IMR-90 (cell line): ENCODE measurements at regions not wholly inside any gene's neighbourhood (a gene's known extent, or its start where the extent isn't known, plus 50 kb on each side); places are given as distances from the start of the nearest gene placed in this dataset.

Experiments used
- ATAC-seq: fragments of 200-7000 bp; cut with Tn5 transposase; 2 replicates; pipeline ENCODE4 v1.9.1; 2020; ENCODE audit warnings: low read depth, mild to moderate bottlenecking, moderate library complexity
- BruUV-seq: library from RNA; stranded (reverse); fragments of 400-500 nt; replicated peaks from 2 replicates; lab custom pipeline; 2021; lab: Mats Ljungman, UMichigan
- CTCF ChIA-PET: fragments of 300-600 bp; formaldehyde crosslinking; extraction: SDS; loops from one replicate; lab custom pipeline; 2021; ENCODE audit warnings: antibody characterized with exemption; lab: Yijun Ruan, JAX
- POLR2A ChIA-PET: fragments of 300-600 bp; sonication (Branson Sonifier 250); formaldehyde crosslinking; loops from one replicate; lab custom pipeline; 2022; ENCODE audit warnings: antibody characterized with exemption; ENCODE audit not compliant: unreplicated experiment; lab: Charles Lee
- DNase-seq: peaks from one replicate; pipeline ENCODE4 v3.0.0; 2013
- H2AFZ ChIP-seq: replicated peaks from 2 replicates; pipeline ENCODE3; 2013; ENCODE audit warnings: low read length, mild to moderate bottlenecking; ENCODE audit not compliant: poor library complexity
- H2AK5ac ChIP-seq: 2 replicates; pipeline ENCODE4 v1.6.1; 2013; ENCODE audit warnings: low read depth, low read length, inconsistent platforms
- H2AK9ac ChIP-seq: replicated peaks from 2 replicates; pipeline ENCODE3; 2013; ENCODE audit warnings: mild to moderate bottlenecking, low read depth, low read length, moderate library complexity; ENCODE audit not compliant: poor library complexity
- H2BK120ac ChIP-seq: 2 replicates; pipeline ENCODE4 v1.6.1; 2013; ENCODE audit warnings: low read depth, low read length, inconsistent platforms
- H2BK15ac ChIP-seq: 3 replicates; pipeline ENCODE4 v1.6.1; 2013; ENCODE audit warnings: low read depth, low read length, inconsistent platforms
- H2BK20ac ChIP-seq: 2 replicates; pipeline ENCODE4 v1.6.1; 2013; ENCODE audit warnings: low read depth, mild to moderate bottlenecking, inconsistent platforms, low read length, moderate library complexity
- H2BK5ac ChIP-seq: 2 replicates; pipeline ENCODE4 v1.6.1; 2013; ENCODE audit warnings: mild to moderate bottlenecking, low read depth, low read length, inconsistent platforms; ENCODE audit not compliant: poor library complexity, severe bottlenecking
- H3K14ac ChIP-seq: replicated peaks from 2 replicates; pipeline ENCODE4 v1.6.1; 2013; ENCODE audit warnings: low read depth, low read length, inconsistent platforms
- H3K18ac ChIP-seq: 2 replicates; pipeline ENCODE4 v1.6.1; 2013; ENCODE audit warnings: low read depth, low read length, control low read depth
- H3K23ac ChIP-seq: 2 replicates; pipeline ENCODE4 v1.6.1; 2013; ENCODE audit warnings: low read depth, low read length, inconsistent platforms
- H3K27ac ChIP-seq: 2 replicates; pipeline ENCODE4 v1.5.1; 2013; ENCODE audit warnings: mild to moderate bottlenecking, control low read depth, low read length; ENCODE audit not compliant: insufficient read depth
- H3K27me3 ChIP-seq: 2 replicates; pipeline ENCODE4 v1.6.1; 2013; ENCODE audit warnings: low read length; ENCODE audit not compliant: control insufficient read depth, insufficient read depth
- H3K36me3 ChIP-seq: 2 replicates; pipeline ENCODE4 v1.6.1; 2013; ENCODE audit warnings: low read length, mixed read lengths; ENCODE audit not compliant: control insufficient read depth, insufficient read depth
- H3K4ac ChIP-seq: 2 replicates; pipeline ENCODE4 v1.6.1; 2013; ENCODE audit warnings: low read depth, low read length, inconsistent platforms
- H3K4me1 ChIP-seq: 2 replicates; pipeline ENCODE4 v1.6.1; 2013; ENCODE audit warnings: low read length, mixed read lengths; ENCODE audit not compliant: control insufficient read depth, insufficient read depth
- H3K4me2 ChIP-seq: 2 replicates; pipeline ENCODE4 v1.6.1; 2013; ENCODE audit warnings: low read depth, mild to moderate bottlenecking, control low read depth, low read length, moderate library complexity
- H3K4me3 ChIP-seq: 2 replicates; pipeline ENCODE4 v1.5.1; 2013; ENCODE audit warnings: low read depth, mild to moderate bottlenecking, control low read depth, low read length, moderate library complexity; ENCODE audit not compliant: insufficient read depth
- H3K56ac ChIP-seq: 2 replicates; pipeline ENCODE4 v1.6.1; 2013; ENCODE audit warnings: low read length, inconsistent platforms; ENCODE audit not compliant: insufficient read depth; ENCODE audit errors: extremely low read depth
- H3K79me1 ChIP-seq, 2 experiments: 2 replicates each; pipeline ENCODE4 v1.6.1; 2013; ENCODE audit warnings: low read length in 2 of 2, inconsistent platforms in 1 of 2, low read depth in 1 of 2
- H3K9ac ChIP-seq: 2 replicates; pipeline ENCODE4 v1.6.1; 2013; ENCODE audit warnings: low read depth, low read length, control low read depth
- H3K9me1 ChIP-seq: 2 replicates; pipeline ENCODE4 v1.6.1; 2013; ENCODE audit warnings: low read length, inconsistent platforms; ENCODE audit not compliant: insufficient read depth
- H3K9me3 ChIP-seq: 2 replicates; pipeline ENCODE4 v1.6.1; 2013; ENCODE audit warnings: low read length; ENCODE audit not compliant: control insufficient read depth, insufficient read depth
- H4K20me1 ChIP-seq: 2 replicates; pipeline ENCODE4 v1.6.1; 2013; ENCODE audit warnings: low read length, inconsistent platforms; ENCODE audit not compliant: insufficient read depth
- H4K5ac ChIP-seq: 2 replicates; pipeline ENCODE4 v1.6.1; 2013; ENCODE audit warnings: mild to moderate bottlenecking, low read depth, low read length, control low read depth
- H4K8ac ChIP-seq, 2 experiments: 2 replicates each; pipeline ENCODE4 v1.6.1; 2013; ENCODE audit warnings: low read depth in 2 of 2, low read length in 2 of 2, control low read depth in 1 of 2, inconsistent platforms in 1 of 2
- H4K91ac ChIP-seq: 2 replicates; pipeline ENCODE4 v1.6.1; 2013; ENCODE audit warnings: low read depth, low read length, inconsistent platforms; ENCODE audit not compliant: insufficient read depth
- BHLHE40 ChIP-seq: fragments of 150-350 bp; IDR thresholded peaks from 2 replicates; pipeline ENCODE4 v1.6.1; 2016; ENCODE audit warnings: mild to moderate bottlenecking, low read depth, low read length
- CHD1 ChIP-seq: IDR thresholded peaks from 2 replicates; pipeline ENCODE4 v1.6.1; 2012; ENCODE audit warnings: low read depth, low read length, improper control_type of control experiment
- ELK1 ChIP-seq: fragments of 150-350 bp; IDR thresholded peaks from 2 replicates; pipeline ENCODE4 v1.6.1; 2016; ENCODE audit warnings: low read depth, mild to moderate bottlenecking, low read length, moderate library complexity, borderline replicate concordance
- FOS ChIP-seq: fragments of 150-350 bp; IDR thresholded peaks from 2 replicates; pipeline ENCODE4 v1.6.1; 2016; ENCODE audit warnings: low read depth, low read length
- MAFK ChIP-seq: IDR thresholded peaks from 2 replicates; pipeline ENCODE4 v1.6.1; 2012; ENCODE audit warnings: low read depth, low read length, improper control_type of control experiment
- MAZ ChIP-seq: IDR thresholded peaks from 2 replicates; pipeline ENCODE4 v1.6.1; 2012; ENCODE audit warnings: low read depth, mild to moderate bottlenecking, low read length, improper control_type of control experiment, moderate library complexity, borderline replicate concordance
- MXI1 ChIP-seq: IDR thresholded peaks from 2 replicates; pipeline ENCODE4 v1.6.1; 2012; ENCODE audit warnings: low read depth, mild to moderate bottlenecking, low read length, moderate library complexity, borderline replicate concordance
- NFE2L2 ChIP-seq: fragments of 150-350 bp; IDR thresholded peaks from 2 replicates; pipeline ENCODE4 v1.6.1; 2016; ENCODE audit warnings: low read depth, mild to moderate bottlenecking, low read length
- POLR2A ChIP-seq: IDR thresholded peaks from 2 replicates; pipeline ENCODE4 v1.6.1; 2012; ENCODE audit warnings: mild to moderate bottlenecking, low read depth, low read length
- RAD21 ChIP-seq: IDR thresholded peaks from 2 replicates; pipeline ENCODE4 v1.6.1; 2012; ENCODE audit warnings: low read length, improper control_type of control experiment
- RCOR1 ChIP-seq: IDR thresholded peaks from 2 replicates; pipeline ENCODE4 v1.6.1; 2012; ENCODE audit warnings: mild to moderate bottlenecking, low read length, improper control_type of control experiment; ENCODE audit not compliant: insufficient replicate concordance
- RFX5 ChIP-seq: IDR thresholded peaks from 2 replicates; pipeline ENCODE4 v1.8.0; 2012; ENCODE audit warnings: low read depth, mild to moderate bottlenecking, low read length, moderate library complexity
- USF2 ChIP-seq: fragments of 150-350 bp; IDR thresholded peaks from 2 replicates; pipeline ENCODE4 v1.6.1; 2017; ENCODE audit warnings: mild to moderate bottlenecking, antibody characterized with exemption, low read length, low read depth
- WGBS, 2 experiments: methylation state at CpG; one replicate each; pipeline versions ENCODE4 v1.1.5 to v1.1.7; 2013; ENCODE audit warnings: missing lambda C conversion rate in 2 of 2; ENCODE audit not compliant: insufficient read length in 1 of 2; ENCODE audit errors: extremely low coverage in 2 of 2; 5-methylcytosine and 5-hydroxymethylcytosine counted together
- dilution Hi-C: fragments of 300-500 bp; cut with HindIII; formaldehyde crosslinking; loops from one replicate; pipeline ENCODE4 v1.14.3; 2018; ENCODE audit warnings: low sequenced_read_pairs; ENCODE audit not compliant: unreplicated experiment
- in situ Hi-C: fragments of 300-500 bp; cut with MboI; formaldehyde crosslinking; loops from 3 replicates; pipeline ENCODE4 v1.14.3; 2019; ENCODE audit warnings: low sequenced_read_pairs, inconsistent platforms, mixed read lengths
- intact Hi-C: fragments of 100-400 bp; cut with micrococcal nuclease; formaldehyde crosslinking; loops from 2 replicates; pipeline ENCODE4 v1.10.0; 2022

- DNase-seq (no peak), ATAC-seq (no peak)
- no peak overlapping the region for H2AK9ac ChIP-seq
- H3K4ac ChIP-seq: no peak overlapping the region
- H3K4me3 ChIP-seq: no peak overlapping the region
- 0% methylated on average over 1 of the region's 1 CpG; no CpG with 5 or more reads in 1 of the 2 experiments for WGBS, 2 experiments
- no peak for TF ChIP-seq MXI1
- no peak for TF ChIP-seq MAFK
- no peak for TF ChIP-seq NFE2L2
- no peak for TF ChIP-seq USF2
- TF ChIP-seq MAZ: no peak
- no peak for TF ChIP-seq RAD21
- no peak for TF ChIP-seq FOS
- no peak for TF ChIP-seq POLR2A
- TF ChIP-seq RCOR1: no peak
- no peak for TF ChIP-seq BHLHE40
- TF ChIP-seq ELK1: no peak
- TF ChIP-seq RFX5: no peak
- no peak for TF ChIP-seq CHD1
- no peaks in the 10 kb centered on the region; the same call in 1 of the 2 replicates for H3K4me1 ChIP-seq
- H3K27me3 ChIP-seq: peaks cover 2% of the 10 kb centered on the region
- H2BK20ac ChIP-seq: no peak overlapping the region
- H2AFZ ChIP-seq: no peak overlapping the region
- H3K9me3 ChIP-seq: no peaks in the 10 kb centered on the region
- H4K20me1 ChIP-seq: no peaks in the 10 kb centered on the region
- H4K91ac ChIP-seq: no peak overlapping the region
- no peaks in the 10 kb centered on the region for H3K79me1 ChIP-seq
- intact Hi-C loops: no loop called here
- H3K36me3 ChIP-seq: no peaks in the 10 kb centered on the region
- ChIA-PET POLR2A (no interaction called here), CTCF (no interaction called here)
- BruUV-seq: no TSS peak
- H2BK5ac ChIP-seq: no peak overlapping the region
- no peak overlapping the region for H3K56ac ChIP-seq
- H4K5ac ChIP-seq: no peak overlapping the region
- H3K23ac ChIP-seq: no peak overlapping the region
- H2BK15ac ChIP-seq: no peak overlapping the region
- no peak overlapping the region for H3K14ac ChIP-seq
- no peak overlapping the region for H2AK5ac ChIP-seq
- in situ Hi-C loops: no loop called here
- H3K27ac ChIP-seq: no peak overlapping the region
- dilution Hi-C loops: no loop called here
- no peaks in the 10 kb centered on the region for H3K9me1 ChIP-seq
- no peak overlapping the region for H3K4me2 ChIP-seq
- H3K18ac ChIP-seq: no peak overlapping the region
- no peak overlapping the region for H3K9ac ChIP-seq
- no peak overlapping the region for H2BK120ac ChIP-seq
- H4K8ac ChIP-seq: no peak overlapping the region
These were observed 269.4 kb upstream of the CDYL start for GRCh38 chr6:4506792-4507191.
